ENCODE measurements at regions not wholly inside any gene's neighbourhood (a gene's known extent, or its start where the extent isn't known, plus 50 kb on each side); places are given as distances from the start of the nearest gene placed in this dataset.

GRCh38 chr3:111311709-111312235 is 230.2 kb upstream of the CD96 start:
- TF ChIP-seq POLR2A (IDR thresholded peaks at IDR 0.05; ENCODE audit: low read length) (no peak), GATA1 (IDR thresholded peaks at IDR 0.05; ENCODE audit: low read depth, low read length) (no peak)

Data from erythroblast (primary cell).